GM23338 (cell line): ENCODE measurements at regions not wholly inside any gene's neighbourhood (a gene's known extent, or its start where the extent isn't known, plus 50 kb on each side); places are given as distances from the start of the nearest gene placed in this dataset.

ENCODE experiments used
- ATAC-seq: fragments of 200-7000 bp; cut with Tn5 transposase; 3 replicates; pipeline ENCODE4 v1.9.1; 2020
- DNase-seq: peaks from one replicate; pipeline ENCODE4 v3.0.0-alpha.2; 2015; ENCODE audit warnings: low spot score
- H2AFZ ChIP-seq: fragments of 200-600 bp; sonication (generic); 2 replicates; pipeline ENCODE4 v1.8.0; 2016; ENCODE audit warnings: antibody characterized with exemption, mild to moderate bottlenecking, moderate library complexity
- H3F3A ChIP-seq: fragments of 200-600 bp; sonication (generic); replicated peaks from 2 replicates; pipeline ENCODE4 v1.8.0; 2017; ENCODE audit warnings: antibody characterized with exemption, mixed run types, low read depth
- H3K27ac ChIP-seq: fragments of 200-600 bp; sonication (generic); 2 replicates; pipeline ENCODE4 v1.6.1; 2016; ENCODE audit warnings: low read depth
- H3K27me3 ChIP-seq: fragments of 200-600 bp; sonication (generic); 2 replicates; pipeline ENCODE4 v1.8.0; 2016; ENCODE audit warnings: mild to moderate bottlenecking, mixed run types, moderate library complexity; ENCODE audit not compliant: insufficient read depth
- H3K36me3 ChIP-seq: fragments of 200-600 bp; sonication (generic); 2 replicates; pipeline ENCODE4 v1.8.0; 2016; ENCODE audit warnings: mild to moderate bottlenecking; ENCODE audit not compliant: insufficient read depth
- H3K4me1 ChIP-seq: fragments of 200-600 bp; sonication (generic); 2 replicates; pipeline ENCODE4 v1.8.0; 2016; ENCODE audit warnings: mild to moderate bottlenecking, moderate library complexity; ENCODE audit not compliant: insufficient read depth
- H3K4me2 ChIP-seq: fragments of 200-600 bp; sonication (generic); 2 replicates; pipeline ENCODE4 v1.7.1; 2017; ENCODE audit warnings: mixed run types
- H3K4me3 ChIP-seq: fragments of 200-600 bp; sonication (generic); 2 replicates; pipeline ENCODE4 v1.6.1; 2016; ENCODE audit warnings: mixed run types
- H3K79me2 ChIP-seq: fragments of 200-600 bp; sonication (generic); replicated peaks from 2 replicates; pipeline ENCODE4 v1.8.0; 2017; ENCODE audit warnings: mild to moderate bottlenecking; ENCODE audit not compliant: insufficient read depth
- H3K9me2 ChIP-seq: fragments of 200-600 bp; sonication (generic); 2 replicates; pipeline ENCODE4 v1.8.0; 2017; ENCODE audit not compliant: insufficient read depth
- H4K20me1 ChIP-seq: fragments of 200-600 bp; sonication (generic); replicated peaks from 2 replicates; pipeline ENCODE4 v1.8.0; 2017; ENCODE audit warnings: mild to moderate bottlenecking; ENCODE audit not compliant: insufficient read depth
- H3K27ac Mint-ChIP-seq: 2 replicates; pipeline ENCODE4 v1.8.0; 2020; ENCODE audit warnings: inconsistent platforms, mild to moderate bottlenecking, moderate library complexity, mixed read lengths
- H3K27me3 Mint-ChIP-seq: 3 replicates; pipeline ENCODE4 v1.8.0; 2022; ENCODE audit warnings: low read depth, mild to moderate bottlenecking, moderate library complexity, mixed read lengths, inconsistent platforms; ENCODE audit not compliant: insufficient read depth, poor library complexity
- H3K36me3 Mint-ChIP-seq: 3 replicates; pipeline ENCODE4 v1.8.0; 2021; ENCODE audit warnings: low read depth, mild to moderate bottlenecking, inconsistent platforms, moderate library complexity, mixed read lengths
- H3K4me1 Mint-ChIP-seq: 3 replicates; pipeline ENCODE4 v1.8.0; 2020; ENCODE audit warnings: mild to moderate bottlenecking, inconsistent platforms, mixed read lengths
- H3K4me3 Mint-ChIP-seq: 3 replicates; pipeline ENCODE4 v1.8.0; 2021; ENCODE audit warnings: moderate library complexity, mild to moderate bottlenecking, inconsistent platforms, mixed read lengths
- H3K9me3 Mint-ChIP-seq: 3 replicates; pipeline ENCODE4 v1.8.0; 2020; ENCODE audit warnings: moderate library complexity, mild to moderate bottlenecking, inconsistent platforms, mixed read lengths
- CREB1 ChIP-seq: fragments of 250-450 bp; sonication (Bioruptor Pico); IDR thresholded peaks from 2 replicates; pipeline ENCODE4 v1.5.0; 2020; ENCODE audit warnings: low read depth, mild to moderate bottlenecking, moderate library complexity
- EZH2 ChIP-seq: fragments of 200-600 bp; sonication (generic); IDR thresholded peaks from one replicate; pipeline ENCODE4 v1.8.0; 2017; ENCODE audit warnings: antibody characterized with exemption, mild to moderate bottlenecking, low read depth; ENCODE audit not compliant: unreplicated experiment
- EZH2phosphoT487 ChIP-seq: fragments of 200-600 bp; sonication (generic); IDR thresholded peaks from one replicate; pipeline ENCODE4 v1.8.1; 2018; ENCODE audit warnings: antibody characterized with exemption; ENCODE audit not compliant: unreplicated experiment
- JUNB ChIP-seq: IDR thresholded peaks from one replicate; pipeline ENCODE4 v1.6.1; 2016; ENCODE audit warnings: antibody characterized with exemption; ENCODE audit not compliant: unreplicated experiment
- POLR2AphosphoS5 ChIP-seq: IDR thresholded peaks from 2 replicates; pipeline ENCODE4 v1.6.1; 2016; ENCODE audit warnings: antibody characterized with exemption, low read depth
- STAT1 ChIP-seq: IDR thresholded peaks from one replicate; pipeline ENCODE4 v1.6.1; 2016; ENCODE audit warnings: antibody characterized with exemption; ENCODE audit not compliant: unreplicated experiment
- ZNF114 ChIP-seq: fragments of 250-450 bp; sonication (Bioruptor Pico); IDR thresholded peaks from 2 replicates; pipeline ENCODE4 v1.5.0; 2020; ENCODE audit warnings: mild to moderate bottlenecking, moderate library complexity
- ZNF331 ChIP-seq: fragments of 250-450 bp; sonication (Bioruptor Pico); IDR thresholded peaks from 2 replicates; pipeline ENCODE4 v1.5.0; 2020; ENCODE audit warnings: low read depth, mild to moderate bottlenecking, moderate library complexity
- TF ChIP-seq, protein P1 (sequence below), 2 experiments: fragments of 200-600 bp in 1 of 2; sonication (generic) in 1 of 2; conservative IDR thresholded peaks; 2 replicates each; pipeline versions ENCODE4 v1.5.1 to v1.6.1; 2016 to 2017; ENCODE audit warnings: antibody characterized with exemption in 2 of 2, low read depth in 2 of 2, mild to moderate bottlenecking in 2 of 2, moderate library complexity in 1 of 2
- TF ChIP-seq, protein P2 (sequence below): IDR thresholded peaks from one replicate; pipeline ENCODE4 v1.6.1; 2018; ENCODE audit warnings: antibody characterized with exemption; ENCODE audit not compliant: unreplicated experiment
- TF ChIP-seq, protein P3 (sequence below): IDR thresholded peaks from 2 replicates; pipeline ENCODE4 v1.6.1; 2016; ENCODE audit warnings: antibody characterized with exemption

DNA sequence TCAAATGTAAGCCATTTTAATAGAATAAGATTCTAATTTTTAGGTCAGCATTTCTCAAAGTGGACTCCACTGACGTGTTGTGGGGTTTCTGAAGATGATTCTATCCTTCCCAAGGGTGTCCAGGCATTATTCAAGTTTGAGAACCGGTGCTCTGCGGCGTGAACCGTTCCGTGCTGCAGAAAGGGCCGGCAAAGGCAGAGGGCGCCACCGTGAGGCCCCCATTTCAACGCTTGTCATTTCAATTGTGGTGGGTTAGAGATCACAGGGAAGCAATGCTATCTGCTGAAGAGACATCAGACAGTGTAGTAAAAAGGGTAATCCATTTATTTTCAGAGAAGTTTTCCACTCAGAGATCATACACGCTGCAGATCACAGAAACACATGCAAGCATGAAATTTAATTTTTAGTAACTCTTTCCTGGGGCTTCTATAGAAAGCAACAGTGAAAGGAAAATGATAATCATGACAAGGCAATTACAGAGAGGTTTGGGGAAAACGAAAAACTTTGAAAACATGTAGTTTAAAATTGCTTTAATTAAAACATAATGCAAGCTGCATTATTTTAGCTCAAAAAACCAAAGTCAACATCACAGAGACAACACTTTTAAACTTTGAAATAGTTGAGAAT lies 201.7 kb downstream of the EXOC5 start:
- H3K9me2 ChIP-seq, result no peaks in the 10 kb centered on the region
- Mint-ChIP-seq H3K27me3 (peaks cover 2% of the 10 kb centered on the region), H3K4me3 (no peak overlapping the region), H3K9me3 (no peaks in the 10 kb centered on the region), H3K36me3 (no peaks in the 10 kb centered on the region), H3K4me1 (peaks cover 52% of the 10 kb centered on the region), H3K27ac (no peak overlapping the region)
- no peak for TF ChIP-seq ZNF331 (CRISPR knock-in tag)
- no peak for TF ChIP-seq ZNF114 (CRISPR knock-in tag)
- TF ChIP-seq, protein P1, sequence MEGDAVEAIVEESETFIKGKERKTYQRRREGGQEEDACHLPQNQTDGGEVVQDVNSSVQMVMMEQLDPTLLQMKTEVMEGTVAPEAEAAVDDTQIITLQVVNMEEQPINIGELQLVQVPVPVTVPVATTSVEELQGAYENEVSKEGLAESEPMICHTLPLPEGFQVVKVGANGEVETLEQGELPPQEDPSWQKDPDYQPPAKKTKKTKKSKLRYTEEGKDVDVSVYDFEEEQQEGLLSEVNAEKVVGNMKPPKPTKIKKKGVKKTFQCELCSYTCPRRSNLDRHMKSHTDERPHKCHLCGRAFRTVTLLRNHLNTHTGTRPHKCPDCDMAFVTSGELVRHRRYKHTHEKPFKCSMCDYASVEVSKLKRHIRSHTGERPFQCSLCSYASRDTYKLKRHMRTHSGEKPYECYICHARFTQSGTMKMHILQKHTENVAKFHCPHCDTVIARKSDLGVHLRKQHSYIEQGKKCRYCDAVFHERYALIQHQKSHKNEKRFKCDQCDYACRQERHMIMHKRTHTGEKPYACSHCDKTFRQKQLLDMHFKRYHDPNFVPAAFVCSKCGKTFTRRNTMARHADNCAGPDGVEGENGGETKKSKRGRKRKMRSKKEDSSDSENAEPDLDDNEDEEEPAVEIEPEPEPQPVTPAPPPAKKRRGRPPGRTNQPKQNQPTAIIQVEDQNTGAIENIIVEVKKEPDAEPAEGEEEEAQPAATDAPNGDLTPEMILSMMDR (conservative IDR thresholded peaks at IDR 0.05; ENCODE audit: low read depth in 2 of 2), result peak; percentile 93 to 95
- TF ChIP-seq CREB1 (CRISPR knock-in tag), result no peak
- no peak for TF ChIP-seq POLR2AphosphoS5
- peaks cover 13% of the 10 kb centered on the region; the same call in 1 of the 2 replicates for H3K4me1 ChIP-seq
- H3K4me2 ChIP-seq, result no peak overlapping the region
- H3K4me3 ChIP-seq, result no peak overlapping the region
- no peak overlapping the region for H2AFZ ChIP-seq
- H4K20me1 ChIP-seq, result no peaks in the 10 kb centered on the region
- H3K27me3 ChIP-seq, result no peaks in the 10 kb centered on the region; the same call in 1 of the 2 replicates
- H3F3A ChIP-seq, result no peaks in the 10 kb centered on the region
- no peak overlapping the region for H3K27ac ChIP-seq
- no peaks in the 10 kb centered on the region for H3K79me2 ChIP-seq
- no peaks in the 10 kb centered on the region for H3K36me3 ChIP-seq
- ATAC-seq (peak; percentile 90), DNase-seq (peak; percentile 83)

GRCh38 chr14:57066463-57066862 lies 202.2 kb downstream of the EXOC5 start:
- no peak overlapping the region for H3K27ac ChIP-seq
- no peak for TF ChIP-seq CREB1 (CRISPR knock-in tag)
- TF ChIP-seq, protein P2, sequence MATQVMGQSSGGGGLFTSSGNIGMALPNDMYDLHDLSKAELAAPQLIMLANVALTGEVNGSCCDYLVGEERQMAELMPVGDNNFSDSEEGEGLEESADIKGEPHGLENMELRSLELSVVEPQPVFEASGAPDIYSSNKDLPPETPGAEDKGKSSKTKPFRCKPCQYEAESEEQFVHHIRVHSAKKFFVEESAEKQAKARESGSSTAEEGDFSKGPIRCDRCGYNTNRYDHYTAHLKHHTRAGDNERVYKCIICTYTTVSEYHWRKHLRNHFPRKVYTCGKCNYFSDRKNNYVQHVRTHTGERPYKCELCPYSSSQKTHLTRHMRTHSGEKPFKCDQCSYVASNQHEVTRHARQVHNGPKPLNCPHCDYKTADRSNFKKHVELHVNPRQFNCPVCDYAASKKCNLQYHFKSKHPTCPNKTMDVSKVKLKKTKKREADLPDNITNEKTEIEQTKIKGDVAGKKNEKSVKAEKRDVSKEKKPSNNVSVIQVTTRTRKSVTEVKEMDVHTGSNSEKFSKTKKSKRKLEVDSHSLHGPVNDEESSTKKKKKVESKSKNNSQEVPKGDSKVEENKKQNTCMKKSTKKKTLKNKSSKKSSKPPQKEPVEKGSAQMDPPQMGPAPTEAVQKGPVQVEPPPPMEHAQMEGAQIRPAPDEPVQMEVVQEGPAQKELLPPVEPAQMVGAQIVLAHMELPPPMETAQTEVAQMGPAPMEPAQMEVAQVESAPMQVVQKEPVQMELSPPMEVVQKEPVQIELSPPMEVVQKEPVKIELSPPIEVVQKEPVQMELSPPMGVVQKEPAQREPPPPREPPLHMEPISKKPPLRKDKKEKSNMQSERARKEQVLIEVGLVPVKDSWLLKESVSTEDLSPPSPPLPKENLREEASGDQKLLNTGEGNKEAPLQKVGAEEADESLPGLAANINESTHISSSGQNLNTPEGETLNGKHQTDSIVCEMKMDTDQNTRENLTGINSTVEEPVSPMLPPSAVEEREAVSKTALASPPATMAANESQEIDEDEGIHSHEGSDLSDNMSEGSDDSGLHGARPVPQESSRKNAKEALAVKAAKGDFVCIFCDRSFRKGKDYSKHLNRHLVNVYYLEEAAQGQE, result no peak
- TF ChIP-seq ZNF331 (CRISPR knock-in tag), result no peak
- TF ChIP-seq EZH2phosphoT487, result no peak
- TF ChIP-seq, protein P1 (conservative IDR thresholded peaks at IDR 0.05; ENCODE audit: low read depth in 2 of 2), result no peak
- no peak for TF ChIP-seq JUNB
- no peak for TF ChIP-seq EZH2
- no peak for TF ChIP-seq ZNF114 (CRISPR knock-in tag)
- TF ChIP-seq, protein P3, sequence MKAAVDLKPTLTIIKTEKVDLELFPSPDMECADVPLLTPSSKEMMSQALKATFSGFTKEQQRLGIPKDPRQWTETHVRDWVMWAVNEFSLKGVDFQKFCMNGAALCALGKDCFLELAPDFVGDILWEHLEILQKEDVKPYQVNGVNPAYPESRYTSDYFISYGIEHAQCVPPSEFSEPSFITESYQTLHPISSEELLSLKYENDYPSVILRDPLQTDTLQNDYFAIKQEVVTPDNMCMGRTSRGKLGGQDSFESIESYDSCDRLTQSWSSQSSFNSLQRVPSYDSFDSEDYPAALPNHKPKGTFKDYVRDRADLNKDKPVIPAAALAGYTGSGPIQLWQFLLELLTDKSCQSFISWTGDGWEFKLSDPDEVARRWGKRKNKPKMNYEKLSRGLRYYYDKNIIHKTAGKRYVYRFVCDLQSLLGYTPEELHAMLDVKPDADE, result no peak
- no peak for TF ChIP-seq STAT1

More at GRCh38 chr14:57066463-57066862, 202.2 kb downstream of the EXOC5 start:
- Histone ChIP-seq H3K4me1 (peaks cover 13% of the 10 kb centered on the region; the same call in 1 of the 2 replicates), H3K9me2 (no peaks in the 10 kb centered on the region), H3K4me2 (no peak overlapping the region), H3K27me3 (no peaks in the 10 kb centered on the region; the same call in 1 of the 2 replicates), H4K20me1 (no peaks in the 10 kb centered on the region), H3K4me3 (no peak overlapping the region), H3K79me2 (no peaks in the 10 kb centered on the region), H2AFZ (no peak overlapping the region), H3F3A (no peaks in the 10 kb centered on the region), H3K36me3 (no peaks in the 10 kb centered on the region)
- Mint-ChIP-seq H3K4me3 (no peak overlapping the region), H3K27ac (no peak overlapping the region), H3K9me3 (no peaks in the 10 kb centered on the region), H3K27me3 (peaks cover 2% of the 10 kb centered on the region), H3K4me1 (peaks cover 49% of the 10 kb centered on the region), H3K36me3 (no peaks in the 10 kb centered on the region)
- DNase-seq (no peak), ATAC-seq (no peak)
